IMR-90 (cell line): ENCODE measurements at regions not wholly inside any gene's neighbourhood (a gene's known extent, or its start where the extent isn't known, plus 50 kb on each side); places are given as distances from the start of the nearest gene placed in this dataset.

Experiments
- ATAC-seq: fragments of 200-7000 bp; cut with Tn5 transposase; 2 replicates; pipeline ENCODE4 v1.9.1; 2020; ENCODE audit warnings: low read depth, mild to moderate bottlenecking, moderate library complexity
- BruUV-seq: library from RNA; stranded (reverse); fragments of 400-500 nt; replicated peaks from 2 replicates; lab custom pipeline; 2021; lab: Mats Ljungman, UMichigan
- CTCF ChIA-PET: fragments of 300-600 bp; formaldehyde crosslinking; extraction: SDS; loops from one replicate; lab custom pipeline; 2021; ENCODE audit warnings: antibody characterized with exemption; lab: Yijun Ruan, JAX
- POLR2A ChIA-PET: fragments of 300-600 bp; sonication (Branson Sonifier 250); formaldehyde crosslinking; loops from one replicate; lab custom pipeline; 2022; ENCODE audit warnings: antibody characterized with exemption; ENCODE audit not compliant: unreplicated experiment; lab: Charles Lee
- DNase-seq: peaks from one replicate; pipeline ENCODE4 v3.0.0; 2013
- H2AFZ ChIP-seq: replicated peaks from 2 replicates; pipeline ENCODE3; 2013; ENCODE audit warnings: low read length, mild to moderate bottlenecking; ENCODE audit not compliant: poor library complexity
- H2AK5ac ChIP-seq: 2 replicates; pipeline ENCODE4 v1.6.1; 2013; ENCODE audit warnings: low read depth, low read length, inconsistent platforms
- H2AK9ac ChIP-seq: replicated peaks from 2 replicates; pipeline ENCODE3; 2013; ENCODE audit warnings: mild to moderate bottlenecking, low read depth, low read length, moderate library complexity; ENCODE audit not compliant: poor library complexity
- H2BK120ac ChIP-seq: 2 replicates; pipeline ENCODE4 v1.6.1; 2013; ENCODE audit warnings: low read depth, low read length, inconsistent platforms
- H2BK15ac ChIP-seq: 3 replicates; pipeline ENCODE4 v1.6.1; 2013; ENCODE audit warnings: low read depth, low read length, inconsistent platforms
- H2BK20ac ChIP-seq: 2 replicates; pipeline ENCODE4 v1.6.1; 2013; ENCODE audit warnings: low read depth, mild to moderate bottlenecking, inconsistent platforms, low read length, moderate library complexity
- H2BK5ac ChIP-seq: 2 replicates; pipeline ENCODE4 v1.6.1; 2013; ENCODE audit warnings: mild to moderate bottlenecking, low read depth, low read length, inconsistent platforms; ENCODE audit not compliant: poor library complexity, severe bottlenecking
- H3K14ac ChIP-seq: replicated peaks from 2 replicates; pipeline ENCODE4 v1.6.1; 2013; ENCODE audit warnings: low read depth, low read length, inconsistent platforms
- H3K18ac ChIP-seq: 2 replicates; pipeline ENCODE4 v1.6.1; 2013; ENCODE audit warnings: low read depth, low read length, control low read depth
- H3K23ac ChIP-seq: 2 replicates; pipeline ENCODE4 v1.6.1; 2013; ENCODE audit warnings: low read depth, low read length, inconsistent platforms
- H3K27ac ChIP-seq: 2 replicates; pipeline ENCODE4 v1.5.1; 2013; ENCODE audit warnings: mild to moderate bottlenecking, control low read depth, low read length; ENCODE audit not compliant: insufficient read depth
- H3K27me3 ChIP-seq: 2 replicates; pipeline ENCODE4 v1.6.1; 2013; ENCODE audit warnings: low read length; ENCODE audit not compliant: control insufficient read depth, insufficient read depth
- H3K36me3 ChIP-seq: 2 replicates; pipeline ENCODE4 v1.6.1; 2013; ENCODE audit warnings: low read length, mixed read lengths; ENCODE audit not compliant: control insufficient read depth, insufficient read depth
- H3K4ac ChIP-seq: 2 replicates; pipeline ENCODE4 v1.6.1; 2013; ENCODE audit warnings: low read depth, low read length, inconsistent platforms
- H3K4me1 ChIP-seq: 2 replicates; pipeline ENCODE4 v1.6.1; 2013; ENCODE audit warnings: low read length, mixed read lengths; ENCODE audit not compliant: control insufficient read depth, insufficient read depth
- H3K4me2 ChIP-seq: 2 replicates; pipeline ENCODE4 v1.6.1; 2013; ENCODE audit warnings: low read depth, mild to moderate bottlenecking, control low read depth, low read length, moderate library complexity
- H3K4me3 ChIP-seq: 2 replicates; pipeline ENCODE4 v1.5.1; 2013; ENCODE audit warnings: low read depth, mild to moderate bottlenecking, control low read depth, low read length, moderate library complexity; ENCODE audit not compliant: insufficient read depth
- H3K56ac ChIP-seq: 2 replicates; pipeline ENCODE4 v1.6.1; 2013; ENCODE audit warnings: low read length, inconsistent platforms; ENCODE audit not compliant: insufficient read depth; ENCODE audit errors: extremely low read depth
- H3K79me1 ChIP-seq, 2 experiments: 2 replicates each; pipeline ENCODE4 v1.6.1; 2013; ENCODE audit warnings: low read length in 2 of 2, inconsistent platforms in 1 of 2, low read depth in 1 of 2
- H3K9ac ChIP-seq: 2 replicates; pipeline ENCODE4 v1.6.1; 2013; ENCODE audit warnings: low read depth, low read length, control low read depth
- H3K9me1 ChIP-seq: 2 replicates; pipeline ENCODE4 v1.6.1; 2013; ENCODE audit warnings: low read length, inconsistent platforms; ENCODE audit not compliant: insufficient read depth
- H3K9me3 ChIP-seq: 2 replicates; pipeline ENCODE4 v1.6.1; 2013; ENCODE audit warnings: low read length; ENCODE audit not compliant: control insufficient read depth, insufficient read depth
- H4K20me1 ChIP-seq: 2 replicates; pipeline ENCODE4 v1.6.1; 2013; ENCODE audit warnings: low read length, inconsistent platforms; ENCODE audit not compliant: insufficient read depth
- H4K5ac ChIP-seq: 2 replicates; pipeline ENCODE4 v1.6.1; 2013; ENCODE audit warnings: mild to moderate bottlenecking, low read depth, low read length, control low read depth
- H4K8ac ChIP-seq, 2 experiments: 2 replicates each; pipeline ENCODE4 v1.6.1; 2013; ENCODE audit warnings: low read depth in 2 of 2, low read length in 2 of 2, control low read depth in 1 of 2, inconsistent platforms in 1 of 2
- H4K91ac ChIP-seq: 2 replicates; pipeline ENCODE4 v1.6.1; 2013; ENCODE audit warnings: low read depth, low read length, inconsistent platforms; ENCODE audit not compliant: insufficient read depth
- CEBPB ChIP-seq: IDR thresholded peaks from 2 replicates; pipeline ENCODE4 v1.6.1; 2012; ENCODE audit warnings: low read depth, low read length, improper control_type of control experiment
- SMC3 ChIP-seq: fragments of 150-350 bp; IDR thresholded peaks from 2 replicates; pipeline ENCODE4 v1.6.1; 2016; ENCODE audit warnings: low read depth, mild to moderate bottlenecking, antibody characterized with exemption, low read length, moderate library complexity
- WGBS, 2 experiments: methylation state at CpG; one replicate each; pipeline versions ENCODE4 v1.1.5 to v1.1.7; 2013; ENCODE audit warnings: missing lambda C conversion rate in 2 of 2; ENCODE audit not compliant: insufficient read length in 1 of 2; ENCODE audit errors: extremely low coverage in 2 of 2; 5-methylcytosine and 5-hydroxymethylcytosine counted together
- dilution Hi-C: fragments of 300-500 bp; cut with HindIII; formaldehyde crosslinking; loops from one replicate; pipeline ENCODE4 v1.14.3; 2018; ENCODE audit warnings: low sequenced_read_pairs; ENCODE audit not compliant: unreplicated experiment
- in situ Hi-C: fragments of 300-500 bp; cut with MboI; formaldehyde crosslinking; loops from 3 replicates; pipeline ENCODE4 v1.14.3; 2019; ENCODE audit warnings: low sequenced_read_pairs, inconsistent platforms, mixed read lengths
- intact Hi-C: fragments of 100-400 bp; cut with micrococcal nuclease; formaldehyde crosslinking; loops from 2 replicates; pipeline ENCODE4 v1.10.0; 2022

- no peak; the same call in 1 of the 2 replicates for ATAC-seq
- H3K14ac ChIP-seq, result 0 out of 2 replicates have a peak overlapping the region, but pooled peaks have one; percentile 18
- H3K9ac ChIP-seq, result no peak overlapping the region
- no peak overlapping the region for H2AK5ac ChIP-seq
- no TSS peak for BruUV-seq
- H3K36me3 ChIP-seq, result no peaks in the 10 kb centered on the region
- no peaks in the 10 kb centered on the region for H3K9me3 ChIP-seq
- no peak overlapping the region for H3K27ac ChIP-seq
- H3K18ac ChIP-seq, result no peak overlapping the region; the same call in 1 of the 2 replicates
- H2BK20ac ChIP-seq, result no peak overlapping the region
- no peaks in the 10 kb centered on the region for H3K27me3 ChIP-seq
- no peak overlapping the region for H2AK9ac ChIP-seq
- DNase-seq, result peak; percentile 54
- in situ Hi-C loops (no loop called here), dilution Hi-C loops (no loop called here), intact Hi-C loops (no loop called here)
- H4K5ac ChIP-seq, result no peak overlapping the region
- H3K79me1 ChIP-seq, result no peaks in the 10 kb centered on the region
- H3K23ac ChIP-seq, result no peak overlapping the region
- H2BK5ac ChIP-seq, result no peak overlapping the region
- no peak overlapping the region for H2BK15ac ChIP-seq
- POLR2A ChIA-PET, result no interaction called here
- 82% methylated on average over 3 of the region's 4 CpGs; no CpG with 5 or more reads in 1 of the 2 experiments for WGBS, 2 experiments
- no peak overlapping the region for H3K4me2 ChIP-seq
- no peaks in the 10 kb centered on the region for H3K9me1 ChIP-seq
- TF ChIP-seq SMC3 (no peak), CEBPB (peak; percentile 68)
- H4K8ac ChIP-seq, result no peak overlapping the region
- no peak overlapping the region for H2BK120ac ChIP-seq
- H2AFZ ChIP-seq, result no peak overlapping the region
- no peak overlapping the region for H3K4me3 ChIP-seq
- no peak overlapping the region for H3K56ac ChIP-seq
- CTCF ChIA-PET, result no interaction called here
- H4K91ac ChIP-seq, result no peak overlapping the region
- H3K4ac ChIP-seq, result no peak overlapping the region
- peaks cover 3% of the 10 kb centered on the region for H3K4me1 ChIP-seq
- no peaks in the 10 kb centered on the region for H4K20me1 ChIP-seq
Observed at GRCh38 chr17:62882878-62883277, 74.8 kb upstream of the MARCHF10 start.
